Tibial nerve (tissue), 3 donors: ENCODE measurements at regions not wholly inside any gene's neighbourhood (a gene's known extent, or its start where the extent isn't known, plus 50 kb on each side); places are given as distances from the start of the nearest gene placed in this dataset.

Experiments
- POLR2A ChIP-seq, 2 donors: fragments of 450-650 bp; IDR thresholded peaks; one replicate each; pipeline ENCODE4 v1.6.1; 2017; ENCODE audit warnings: antibody characterized with exemption in 2 of 2, mild to moderate bottlenecking in 2 of 2, moderate library complexity in 2 of 2
- TF ChIP-seq, protein P1 (sequence below), 5 experiments: fragments of 200-600 bp in 3 of 5; fragments of 450-650 bp in 2 of 5; sonication (generic) in 3 of 5; IDR thresholded peaks; one replicate each; pipeline ENCODE4 v1.5.1; 2016 to 2019; ENCODE audit warnings: antibody characterized with exemption in 5 of 5, mild to moderate bottlenecking in 3 of 5, moderate library complexity in 2 of 5

DNA sequence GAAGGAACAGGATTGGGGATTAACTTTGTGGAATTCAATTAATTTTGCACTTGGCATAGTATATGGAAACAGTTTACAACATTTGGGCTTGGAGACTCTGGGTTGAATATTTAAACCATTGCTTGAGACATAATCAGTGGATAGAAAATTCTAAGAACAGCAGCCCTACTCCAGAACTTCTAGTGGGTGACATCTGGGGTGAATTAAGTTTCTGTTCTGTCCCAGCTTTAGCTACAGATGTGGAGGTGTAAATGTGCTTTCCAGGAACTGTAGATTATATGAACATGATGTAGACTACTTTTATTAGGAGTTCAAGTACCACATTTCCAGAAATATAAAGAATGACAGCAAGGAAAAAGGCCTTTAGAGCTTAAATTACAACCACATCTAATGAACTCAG lies 51.9 kb upstream of the SKAP2 start:
- TF ChIP-seq, protein P1, sequence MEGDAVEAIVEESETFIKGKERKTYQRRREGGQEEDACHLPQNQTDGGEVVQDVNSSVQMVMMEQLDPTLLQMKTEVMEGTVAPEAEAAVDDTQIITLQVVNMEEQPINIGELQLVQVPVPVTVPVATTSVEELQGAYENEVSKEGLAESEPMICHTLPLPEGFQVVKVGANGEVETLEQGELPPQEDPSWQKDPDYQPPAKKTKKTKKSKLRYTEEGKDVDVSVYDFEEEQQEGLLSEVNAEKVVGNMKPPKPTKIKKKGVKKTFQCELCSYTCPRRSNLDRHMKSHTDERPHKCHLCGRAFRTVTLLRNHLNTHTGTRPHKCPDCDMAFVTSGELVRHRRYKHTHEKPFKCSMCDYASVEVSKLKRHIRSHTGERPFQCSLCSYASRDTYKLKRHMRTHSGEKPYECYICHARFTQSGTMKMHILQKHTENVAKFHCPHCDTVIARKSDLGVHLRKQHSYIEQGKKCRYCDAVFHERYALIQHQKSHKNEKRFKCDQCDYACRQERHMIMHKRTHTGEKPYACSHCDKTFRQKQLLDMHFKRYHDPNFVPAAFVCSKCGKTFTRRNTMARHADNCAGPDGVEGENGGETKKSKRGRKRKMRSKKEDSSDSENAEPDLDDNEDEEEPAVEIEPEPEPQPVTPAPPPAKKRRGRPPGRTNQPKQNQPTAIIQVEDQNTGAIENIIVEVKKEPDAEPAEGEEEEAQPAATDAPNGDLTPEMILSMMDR (IDR thresholded peaks at IDR 0.05), result no peak
- no peak for TF ChIP-seq POLR2A (IDR thresholded peaks at IDR 0.05)
